GM21423 (cell line): ENCODE measurements at regions not wholly inside any gene's neighbourhood (a gene's known extent, or its start where the extent isn't known, plus 50 kb on each side); places are given as distances from the start of the nearest gene placed in this dataset.
"Not testable (repeated sequence)": the region's sequence is repeated elsewhere in the genome, so short reads cannot be mapped to it uniquely, and the experiment has no call there.

Experiments used
- ATAC-seq: cut with Tn5 transposase; IDR thresholded peaks from one replicate; pipeline ENCODE4 v1.9.1; 2021; ENCODE audit warnings: mild to moderate bottlenecking, moderate library complexity; ENCODE audit not compliant: unreplicated experiment

GRCh38 chrX:45447331-45447730 lies 246.7 kb upstream of the DIPK2B start:
- no peak for ATAC-seq

GRCh38 chrX:45445745-45446412 lies 245.2 kb upstream of the DIPK2B start:
- no peak for ATAC-seq

- ATAC-seq, result no peak
Measured at GRCh38 chrX:45437186-45437585, 236.5 kb upstream of the DIPK2B start.

- no peak for ATAC-seq
Measured at GRCh38 chrX:45435481-45435880, 234.8 kb upstream of the DIPK2B start.

- no peak for ATAC-seq
Measured at GRCh38 chrX:45434231-45434630, 233.6 kb upstream of the DIPK2B start.

GRCh38 chrX:45428831-45429230 lies 228.2 kb upstream of the DIPK2B start:
- ATAC-seq, result no peak

- no peak for ATAC-seq
Measured at GRCh38 chrX:45424326-45424725, 223.7 kb upstream of the DIPK2B start.

- no peak for ATAC-seq
Measured at GRCh38 chrX:45422216-45422925, 221.7 kb upstream of the DIPK2B start.

- ATAC-seq, result no peak
Measured at GRCh38 chrX:45421806-45422205, 221.1 kb upstream of the DIPK2B start.

- no peak for ATAC-seq
Measured at GRCh38 chrX:45404206-45404605, 203.5 kb upstream of the DIPK2B start.

- no peak for ATAC-seq
Measured at GRCh38 chrX:45401923-45402322, 201.2 kb upstream of the DIPK2B start.

- not testable (repeated sequence) for ATAC-seq
Measured at GRCh38 chrX:45400951-45401725, 200.5 kb upstream of the DIPK2B start.

GRCh38 chrX:45400027-45400779 lies 199.5 kb upstream of the DIPK2B start:
- no peak for ATAC-seq

GRCh38 chrX:45385757-45386156 lies 185.1 kb upstream of the DIPK2B start:
- no peak for ATAC-seq

GRCh38 chrX:45381841-45382240 lies 181.2 kb upstream of the DIPK2B start:
- no peak for ATAC-seq

GRCh38 chrX:45381366-45381765 lies 180.7 kb upstream of the DIPK2B start:
- ATAC-seq, result no peak

- ATAC-seq, result no peak
Measured at GRCh38 chrX:45379236-45379635, 178.6 kb upstream of the DIPK2B start.

- ATAC-seq, result no peak
Measured at GRCh38 chrX:45372151-45372550, 171.5 kb upstream of the DIPK2B start.

GRCh38 chrX:45368705-45369104 lies 168.0 kb upstream of the DIPK2B start:
- no peak for ATAC-seq

- no peak for ATAC-seq
Measured at GRCh38 chrX:45363596-45363995, 162.9 kb upstream of the DIPK2B start.

- ATAC-seq, result no peak
Measured at GRCh38 chrX:45360571-45360970, 159.9 kb upstream of the DIPK2B start.
